ELR (cell line): ENCODE measurements at regions not wholly inside any gene's neighbourhood (a gene's known extent, or its start where the extent isn't known, plus 50 kb on each side); places are given as distances from the start of the nearest gene placed in this dataset.
"Not testable (repeated sequence)": the region's sequence is repeated elsewhere in the genome, so short reads cannot be mapped to it uniquely, and the experiment has no call there.

Experiments used
- DNase-seq: peaks from one replicate; pipeline ENCODE4 v3.0.0-alpha.2; 2015; ENCODE audit warnings: low read depth

- DNase-seq = no peak
These were observed 254.6 kb downstream of the C12orf75 start for GRCh38 chr12:105585107-105585506.

- DNase-seq = no peak
These were observed 256.7 kb downstream of the C12orf75 start for GRCh38 chr12:105587237-105587636.

- no peak for DNase-seq
These were observed 257.6 kb downstream of the C12orf75 start for GRCh38 chr12:105588106-105588505.

- no peak for DNase-seq
These were observed 260.1 kb downstream of the C12orf75 start for GRCh38 chr12:105590571-105590970.

- DNase-seq = no peak
These were observed 264.9 kb downstream of the C12orf75 start for GRCh38 chr12:105595440-105595839.

GRCh38 chr12:105596731-105597130, 266.2 kb downstream of the C12orf75 start:
- no peak for DNase-seq

GRCh38 chr12:105598031-105598430, 267.5 kb downstream of the C12orf75 start:
- DNase-seq = no peak

- no peak for DNase-seq
These were observed 270.5 kb downstream of the C12orf75 start for GRCh38 chr12:105600911-105601545.

GRCh38 chr12:105602312-105602711, 271.8 kb downstream of the C12orf75 start:
- DNase-seq = not testable (repeated sequence)

GRCh38 chr12:105604281-105604680, 273.8 kb downstream of the C12orf75 start:
- not testable (repeated sequence) for DNase-seq

GRCh38 chr12:105606613-105607012, 276.1 kb downstream of the C12orf75 start:
- DNase-seq = not testable (repeated sequence)

- not testable (repeated sequence) for DNase-seq
These were observed 278.5 kb downstream of the C12orf75 start for GRCh38 chr12:105609001-105609400.

- DNase-seq = no peak
These were observed 280.0 kb downstream of the C12orf75 start for GRCh38 chr12:105610459-105610858.

- no peak for DNase-seq
These were observed 280.8 kb downstream of the C12orf75 start for GRCh38 chr12:105611340-105611739.

- no peak for DNase-seq
These were observed 282.8 kb downstream of the C12orf75 start for GRCh38 chr12:105613269-105613668.

GRCh38 chr12:105613887-105614286, 283.4 kb downstream of the C12orf75 start:
- DNase-seq = no peak

- DNase-seq = no peak
These were observed 286.6 kb downstream of the C12orf75 start for GRCh38 chr12:105616971-105617540.

GRCh38 chr12:105622220-105622619, 291.7 kb downstream of the C12orf75 start:
- DNase-seq = no peak

GRCh38 chr12:105622846-105623736, 292.6 kb downstream of the C12orf75 start:
- no peak for DNase-seq

GRCh38 chr12:105626653-105627052, 296.2 kb downstream of the C12orf75 start:
- DNase-seq = no peak

GRCh38 chr12:105637470-105637869, 307.0 kb downstream of the C12orf75 start:
- no peak for DNase-seq

- no peak for DNase-seq
These were observed 310.3 kb downstream of the C12orf75 start for GRCh38 chr12:105640761-105641160.

- no peak for DNase-seq
These were observed 311.3 kb downstream of the C12orf75 start for GRCh38 chr12:105641749-105642148.
